SJCRH30 (cell line): ENCODE measurements at regions not wholly inside any gene's neighbourhood (a gene's known extent, or its start where the extent isn't known, plus 50 kb on each side); places are given as distances from the start of the nearest gene placed in this dataset.

ENCODE experiments used
- DNase-seq, 2 experiments: peaks; one replicate each; pipeline ENCODE4 v3.0.0-alpha.2; 2015 to 2020
- H3K27ac ChIP-seq: fragments of 250-450 bp; sonication (Bioruptor Pico); 2 replicates; pipeline ENCODE4 v1.5.1; 2020; ENCODE audit warnings: mild to moderate bottlenecking, moderate library complexity
- H3K27me3 ChIP-seq: fragments of 250-450 bp; sonication (Bioruptor Pico); 2 replicates; pipeline ENCODE4 v1.5.1; 2020; ENCODE audit warnings: mild to moderate bottlenecking, moderate library complexity
- H3K36me3 ChIP-seq: fragments of 250-450 bp; sonication (Bioruptor Pico); 2 replicates; pipeline ENCODE4 v1.5.1; 2020; ENCODE audit warnings: mild to moderate bottlenecking, moderate library complexity
- H3K4me1 ChIP-seq: fragments of 250-450 bp; sonication (Bioruptor Pico); 2 replicates; pipeline ENCODE4 v1.5.1; 2020; ENCODE audit warnings: mild to moderate bottlenecking, moderate library complexity
- H3K4me3 ChIP-seq: fragments of 250-450 bp; sonication (Bioruptor Pico); 2 replicates; pipeline ENCODE4 v1.5.1; 2020; ENCODE audit warnings: mild to moderate bottlenecking, moderate library complexity
- H3K9me3 ChIP-seq: fragments of 250-450 bp; sonication (Bioruptor Pico); replicated peaks from 2 replicates; pipeline ENCODE4 v1.5.1; 2020; ENCODE audit warnings: mild to moderate bottlenecking, moderate library complexity

DNA sequence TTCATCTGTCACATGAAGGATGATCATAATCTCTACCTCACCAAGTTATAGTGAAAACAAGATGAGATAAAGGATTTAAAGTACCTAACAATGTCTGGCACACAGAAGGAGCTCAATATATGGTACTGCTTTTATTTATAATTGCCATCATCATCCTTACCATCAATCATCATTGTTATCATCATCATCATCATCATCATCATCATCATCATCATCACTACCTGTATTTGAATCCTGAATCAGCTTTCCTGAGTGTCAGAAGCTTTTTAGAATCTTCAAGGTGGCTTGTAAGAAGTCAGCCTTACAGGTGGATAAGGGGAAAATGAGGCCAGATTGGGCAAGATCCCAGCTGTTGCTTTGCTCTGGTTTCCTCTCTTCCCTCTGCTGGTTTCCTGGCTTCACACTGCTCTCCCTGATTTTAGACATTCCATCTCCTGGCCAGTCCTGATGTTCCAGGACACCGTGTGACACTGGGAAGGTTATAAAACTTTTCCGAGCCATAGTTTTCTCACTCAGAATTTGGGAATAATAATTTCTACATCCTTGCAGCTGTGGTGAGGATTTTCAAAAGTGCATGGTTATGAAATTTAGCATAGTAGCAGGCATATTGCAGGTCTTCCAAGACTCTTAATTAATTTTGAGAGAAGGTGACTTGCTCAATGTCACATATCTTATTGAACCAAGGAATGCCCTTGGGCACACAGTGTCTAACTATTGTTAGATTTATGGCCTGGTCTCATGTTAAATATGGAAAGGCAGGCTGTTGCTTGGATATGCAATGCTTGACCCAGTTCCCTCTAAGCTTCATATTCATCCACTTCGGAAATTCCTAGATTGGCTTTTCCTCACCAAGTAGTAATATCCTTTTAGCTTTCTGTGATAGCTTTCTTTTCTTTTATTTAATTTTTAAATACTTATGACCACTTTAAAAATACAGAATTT lies 160.7 kb downstream of the TMEM38B start:
- Histone ChIP-seq H3K9me3 (no peaks in the 10 kb centered on the region), H3K27me3 (no peaks in the 10 kb centered on the region), H3K36me3 (no peaks in the 10 kb centered on the region), H3K27ac (no peak overlapping the region), H3K4me1 (no peaks in the 10 kb centered on the region; the same call in 1 of the 2 replicates), H3K4me3 (no peak overlapping the region)
- no peak for DNase-seq

GRCh38 chr9:105855987-105856386 lies 161.6 kb downstream of the TMEM38B start:
- no peaks in the 10 kb centered on the region for H3K27me3 ChIP-seq
- no peaks in the 10 kb centered on the region for H3K36me3 ChIP-seq
- no peak overlapping the region for H3K27ac ChIP-seq
- no peaks in the 10 kb centered on the region; the same call in 1 of the 2 replicates for H3K4me1 ChIP-seq
- no peak for DNase-seq
- H3K4me3 ChIP-seq: no peak overlapping the region
- no peaks in the 10 kb centered on the region for H3K9me3 ChIP-seq

DNA sequence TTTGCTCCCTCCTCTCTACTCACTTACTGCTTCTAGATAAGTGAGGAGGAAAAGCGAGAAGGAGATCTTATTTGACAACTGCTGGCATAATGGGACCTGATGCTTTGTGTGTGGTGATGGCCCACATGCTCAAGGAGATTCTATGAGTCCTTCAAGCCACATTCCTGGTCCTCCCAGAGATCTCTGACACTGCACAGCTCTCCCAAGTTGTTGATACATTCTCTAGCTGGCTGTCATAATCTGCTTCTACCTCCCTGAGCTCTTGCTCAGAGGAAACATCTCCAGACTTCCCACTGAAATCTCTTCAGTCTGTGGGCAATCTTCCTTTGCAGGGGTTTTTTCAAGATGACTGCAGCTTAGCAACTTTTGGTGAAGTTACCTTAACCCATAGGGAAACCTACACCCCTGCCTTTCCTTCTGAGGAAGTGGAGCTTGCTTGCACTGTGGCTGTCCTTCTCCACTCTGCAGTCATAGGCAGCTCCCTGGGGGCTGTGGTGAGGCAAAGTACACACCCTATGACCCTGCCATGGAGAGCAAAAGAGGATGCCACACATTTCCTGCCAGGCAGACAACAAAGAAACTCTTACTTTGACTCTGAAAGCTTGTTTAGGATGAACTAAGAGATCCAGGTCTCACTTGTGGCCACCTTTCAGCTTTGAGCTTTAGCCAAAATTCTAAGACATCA lies 163.8 kb downstream of the TMEM38B start:
- no peaks in the 10 kb centered on the region for H3K36me3 ChIP-seq
- DNase-seq: no peak
- H3K27me3 ChIP-seq: no peaks in the 10 kb centered on the region
- H3K9me3 ChIP-seq: no peaks in the 10 kb centered on the region
- no peak overlapping the region for H3K27ac ChIP-seq
- H3K4me3 ChIP-seq: no peak overlapping the region
- no peaks in the 10 kb centered on the region; the same call in 1 of the 2 replicates for H3K4me1 ChIP-seq

DNA sequence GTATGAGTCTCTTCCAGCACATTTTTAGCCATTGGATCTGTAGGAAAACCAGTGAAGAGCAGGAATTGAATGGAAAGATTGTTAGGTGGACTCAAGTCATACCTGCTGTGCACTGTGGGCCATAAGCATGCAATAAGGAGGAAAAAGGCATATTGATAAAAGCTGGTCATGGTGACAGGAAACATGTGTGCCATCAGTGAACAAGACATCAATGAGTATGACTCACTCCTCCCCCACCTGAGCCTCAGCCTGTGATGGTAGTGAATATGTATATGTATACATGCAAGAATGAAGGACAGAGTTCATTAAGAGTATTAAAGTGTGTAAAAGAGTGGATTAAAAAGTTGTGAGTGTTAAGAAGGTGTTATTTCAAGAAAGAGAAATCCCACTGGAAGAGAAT lies 164.5 kb downstream of the TMEM38B start:
- Histone ChIP-seq H3K27ac (no peak overlapping the region), H3K9me3 (no peaks in the 10 kb centered on the region), H3K36me3 (no peaks in the 10 kb centered on the region), H3K4me3 (no peak overlapping the region), H3K27me3 (no peaks in the 10 kb centered on the region), H3K4me1 (no peaks in the 10 kb centered on the region; the same call in 1 of the 2 replicates)
- no peak for DNase-seq

- H3K4me3 ChIP-seq: no peak overlapping the region
- DNase-seq: no peak
- no peaks in the 10 kb centered on the region for H3K4me1 ChIP-seq
- no peak overlapping the region for H3K27ac ChIP-seq
- H3K36me3 ChIP-seq: no peaks in the 10 kb centered on the region
- no peaks in the 10 kb centered on the region for H3K27me3 ChIP-seq
- no peaks in the 10 kb centered on the region for H3K9me3 ChIP-seq
Measured at GRCh38 chr9:105859428-105860091, 165.2 kb downstream of the TMEM38B start.

- no peaks in the 10 kb centered on the region for H3K27me3 ChIP-seq
- H3K9me3 ChIP-seq: no peaks in the 10 kb centered on the region
- H3K4me1 ChIP-seq: no peaks in the 10 kb centered on the region
- no peak overlapping the region for H3K27ac ChIP-seq
- DNase-seq: no peak
- H3K4me3 ChIP-seq: no peak overlapping the region
- H3K36me3 ChIP-seq: no peaks in the 10 kb centered on the region
Measured at GRCh38 chr9:105860516-105860915, 166.2 kb downstream of the TMEM38B start.

DNA sequence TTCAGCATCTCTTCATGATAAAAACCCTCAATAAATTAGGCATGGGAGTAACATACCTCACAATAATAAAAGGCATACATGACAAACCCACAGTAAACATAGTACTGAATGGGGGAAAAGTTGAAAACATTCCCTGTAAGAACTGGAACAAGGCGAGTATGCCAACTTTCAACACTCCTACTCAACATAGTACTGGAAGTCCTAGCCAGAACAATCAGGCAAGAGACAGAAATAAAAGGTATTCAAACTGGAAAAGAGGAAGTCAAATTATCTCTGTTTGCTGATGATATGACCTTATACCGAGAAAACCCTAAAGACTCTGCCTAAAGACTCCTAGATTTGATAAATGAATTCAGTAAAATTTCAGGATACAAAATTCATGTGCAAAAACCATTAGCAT lies 167.6 kb downstream of the TMEM38B start:
- no peaks in the 10 kb centered on the region for H3K27me3 ChIP-seq
- no peak overlapping the region for H3K27ac ChIP-seq
- H3K4me1 ChIP-seq: no peaks in the 10 kb centered on the region
- no peaks in the 10 kb centered on the region for H3K36me3 ChIP-seq
- H3K9me3 ChIP-seq: no peaks in the 10 kb centered on the region
- no peak overlapping the region for H3K4me3 ChIP-seq
- no peak for DNase-seq

DNA sequence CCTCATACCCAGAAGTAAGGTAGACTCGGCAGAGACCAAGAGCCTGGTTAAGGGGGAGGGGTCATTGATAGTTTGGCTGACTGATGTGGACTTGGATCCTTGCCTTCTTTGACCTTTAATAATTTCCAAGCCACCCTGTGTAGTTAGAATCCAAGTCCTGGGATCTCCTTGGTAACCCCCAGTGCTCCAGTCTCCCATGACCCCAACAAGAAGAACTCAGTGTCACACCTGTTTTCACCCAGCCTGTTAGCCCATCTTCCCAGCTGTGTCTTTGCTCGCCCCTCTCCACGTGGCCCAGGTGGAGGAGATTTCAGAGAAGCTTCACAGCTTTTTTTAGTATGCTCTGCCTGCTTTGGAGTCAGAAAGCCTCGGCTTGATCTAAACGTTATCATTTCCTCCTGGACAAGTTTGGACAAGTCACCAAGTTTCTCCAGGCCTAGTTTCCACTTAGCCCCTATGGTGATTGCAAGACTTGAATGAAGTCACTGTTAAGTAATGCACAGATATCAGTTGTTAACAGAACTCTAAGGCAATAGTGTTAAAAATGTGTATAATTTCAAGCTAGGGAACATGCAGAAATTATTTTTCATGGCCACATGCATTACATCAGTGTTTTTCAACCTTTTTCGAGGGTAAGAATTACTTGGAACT lies 170.0 kb downstream of the TMEM38B start:
- H3K36me3 ChIP-seq: no peaks in the 10 kb centered on the region
- no peak overlapping the region for H3K4me3 ChIP-seq
- DNase-seq: no peak
- H3K27ac ChIP-seq: no peak overlapping the region
- H3K27me3 ChIP-seq: no peaks in the 10 kb centered on the region
- H3K4me1 ChIP-seq: no peaks in the 10 kb centered on the region
- no peaks in the 10 kb centered on the region for H3K9me3 ChIP-seq

- no peak for DNase-seq
- H3K4me3 ChIP-seq: no peak overlapping the region
- no peak overlapping the region for H3K27ac ChIP-seq
- no peaks in the 10 kb centered on the region for H3K9me3 ChIP-seq
- H3K36me3 ChIP-seq: no peaks in the 10 kb centered on the region
- H3K4me1 ChIP-seq: no peaks in the 10 kb centered on the region
- no peaks in the 10 kb centered on the region for H3K27me3 ChIP-seq
Measured at GRCh38 chr9:105865285-105865684, 170.9 kb downstream of the TMEM38B start.

DNA sequence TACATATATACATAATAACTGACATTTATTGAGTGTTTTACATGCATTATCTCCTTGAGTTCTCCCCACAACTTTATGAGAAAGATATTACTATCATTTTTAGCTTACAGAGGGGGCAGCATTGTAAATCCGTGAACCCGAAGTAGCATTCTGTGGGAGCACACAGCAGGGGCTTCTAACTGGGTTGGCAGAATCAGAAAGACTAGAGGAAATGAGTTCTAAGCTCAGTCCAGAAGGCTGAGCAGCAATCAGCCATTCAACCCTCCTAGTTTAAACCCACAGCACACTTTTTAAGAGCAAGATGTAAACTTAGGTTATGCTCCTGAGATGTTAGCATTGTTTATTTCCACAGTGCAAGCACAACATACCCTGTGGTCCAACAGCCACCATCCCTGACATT lies 177.2 kb downstream of the TMEM38B start:
- Histone ChIP-seq H3K27ac (no peak overlapping the region), H3K4me3 (no peak overlapping the region), H3K36me3 (no peaks in the 10 kb centered on the region), H3K27me3 (no peaks in the 10 kb centered on the region), H3K9me3 (no peaks in the 10 kb centered on the region), H3K4me1 (no peaks in the 10 kb centered on the region)
- DNase-seq: no peak

GRCh38 chr9:105873801-105874200 lies 179.5 kb downstream of the TMEM38B start:
- Histone ChIP-seq H3K9me3 (no peaks in the 10 kb centered on the region), H3K4me3 (no peak overlapping the region), H3K36me3 (no peaks in the 10 kb centered on the region), H3K27me3 (no peaks in the 10 kb centered on the region), H3K27ac (no peak overlapping the region), H3K4me1 (no peaks in the 10 kb centered on the region)
- DNase-seq: no peak

- DNase-seq: peak; percentile 29 to 46
- Histone ChIP-seq H3K27me3 (no peaks in the 10 kb centered on the region), H3K9me3 (no peaks in the 10 kb centered on the region), H3K4me3 (no peak overlapping the region), H3K36me3 (no peaks in the 10 kb centered on the region), H3K4me1 (no peaks in the 10 kb centered on the region), H3K27ac (no peak overlapping the region)
Measured at GRCh38 chr9:105877721-105878120, 183.4 kb downstream of the TMEM38B start.

DNA sequence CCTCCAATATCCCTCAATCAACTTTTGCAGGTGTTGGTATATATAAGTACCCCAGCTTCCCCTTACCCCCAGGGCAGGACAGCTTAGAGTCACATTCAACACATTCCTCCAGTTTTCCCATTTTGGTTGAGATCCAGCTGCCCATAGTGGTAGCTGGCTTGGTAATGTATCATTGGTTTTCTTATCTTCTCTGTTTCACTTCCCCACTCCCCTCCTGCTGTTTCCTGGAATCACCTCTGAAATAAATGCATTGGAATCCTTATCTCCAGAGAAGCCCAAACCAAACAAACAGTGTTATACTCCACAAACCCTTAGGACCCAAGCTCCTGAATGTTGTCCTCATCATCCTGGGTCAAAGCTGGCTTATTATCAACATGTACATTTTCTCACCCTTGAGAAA lies 184.8 kb downstream of the TMEM38B start:
- H3K27me3 ChIP-seq: no peaks in the 10 kb centered on the region
- peaks cover 5% of the 10 kb centered on the region for H3K4me1 ChIP-seq
- H3K27ac ChIP-seq: no peak overlapping the region
- H3K9me3 ChIP-seq: no peaks in the 10 kb centered on the region
- H3K36me3 ChIP-seq: no peaks in the 10 kb centered on the region
- no peak for DNase-seq
- H3K4me3 ChIP-seq: no peak overlapping the region

GRCh38 chr9:105880517-105880916 lies 186.2 kb downstream of the TMEM38B start:
- Histone ChIP-seq H3K27ac (no peak overlapping the region), H3K4me3 (no peak overlapping the region), H3K9me3 (no peaks in the 10 kb centered on the region), H3K36me3 (no peaks in the 10 kb centered on the region), H3K27me3 (no peaks in the 10 kb centered on the region), H3K4me1 (peaks cover 16% of the 10 kb centered on the region)
- DNase-seq: no peak

DNA sequence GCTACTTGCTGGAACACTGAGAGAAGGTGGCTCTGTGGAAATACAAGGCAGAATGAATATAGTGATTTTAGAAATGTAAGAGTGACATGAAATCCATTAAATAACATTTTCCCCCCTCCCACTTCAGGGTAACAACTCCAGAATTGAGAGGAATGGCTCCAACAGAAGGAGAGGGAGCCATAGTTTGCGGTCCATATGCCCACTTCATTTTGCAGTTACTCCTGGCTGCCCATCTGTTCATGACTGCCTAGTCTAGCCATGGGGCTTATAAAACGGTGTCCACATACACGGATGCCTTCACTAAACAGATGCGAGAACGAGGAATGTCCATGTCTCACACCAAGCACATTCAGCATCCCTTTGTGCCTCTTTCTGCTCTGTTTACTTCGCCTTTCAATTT lies 186.7 kb downstream of the TMEM38B start:
- no peak for DNase-seq
- Histone ChIP-seq H3K9me3 (no peaks in the 10 kb centered on the region), H3K27me3 (no peaks in the 10 kb centered on the region), H3K4me3 (no peak overlapping the region), H3K36me3 (no peaks in the 10 kb centered on the region), H3K4me1 (peaks cover 16% of the 10 kb centered on the region), H3K27ac (no peak overlapping the region)
